Epithelial cell of esophagus (primary cell): ENCODE measurements at regions not wholly inside any gene's neighbourhood (a gene's known extent, or its start where the extent isn't known, plus 50 kb on each side); places are given as distances from the start of the nearest gene placed in this dataset.

Source experiments
- DNase-seq: peaks from one replicate; pipeline ENCODE4 v3.0.0; 2010; ENCODE audit warnings: low read depth
- H3K4me3 ChIP-seq: 2 replicates; pipeline ENCODE4 v1.5.1; 2011; ENCODE audit warnings: mild to moderate bottlenecking, low read length, control low read depth
- CTCF ChIP-seq: IDR thresholded peaks from 2 replicates; pipeline ENCODE4 v1.5.1; 2011; ENCODE audit warnings: low read depth, mild to moderate bottlenecking, low read length, control low read depth, inconsistent platforms; ENCODE audit not compliant: insufficient read depth; ENCODE audit errors: missing control alignments

GRCh38 chr15:39243396-39243795, 337.5 kb upstream of the THBS1 start:
- no peak for DNase-seq

GRCh38 chr15:39244776-39245175, 336.1 kb upstream of the THBS1 start:
- no peak for TF ChIP-seq CTCF
- DNase-seq = no peak
- H3K4me3 ChIP-seq = no peak overlapping the region

More at GRCh38 chr15:39243396-39243795, 337.5 kb upstream of the THBS1 start:
- TF ChIP-seq CTCF = no peak
- H3K4me3 ChIP-seq = no peak overlapping the region

- no peak for DNase-seq
- no peak overlapping the region for H3K4me3 ChIP-seq
- TF ChIP-seq CTCF = no peak
Observed at GRCh38 chr15:39246523-39246922, 334.4 kb upstream of the THBS1 start.

- DNase-seq = no peak
- no peak overlapping the region for H3K4me3 ChIP-seq
- no peak for TF ChIP-seq CTCF
Observed at GRCh38 chr15:39247574-39247973, 333.3 kb upstream of the THBS1 start.

- no peak for TF ChIP-seq CTCF
- peak; percentile 21 for DNase-seq
- H3K4me3 ChIP-seq = no peak overlapping the region
Observed at GRCh38 chr15:39248204-39248603, 332.7 kb upstream of the THBS1 start.

GRCh38 chr15:39250001-39250400, 330.9 kb upstream of the THBS1 start:
- DNase-seq = no peak
- TF ChIP-seq CTCF = no peak

GRCh38 chr15:39250460-39251186, 330.3 kb upstream of the THBS1 start:
- DNase-seq = no peak
- H3K4me3 ChIP-seq = no peak overlapping the region
- no peak for TF ChIP-seq CTCF

More at GRCh38 chr15:39250001-39250400, 330.9 kb upstream of the THBS1 start:
- no peak overlapping the region for H3K4me3 ChIP-seq
